HCT116 (cell line): ENCODE measurements at regions not wholly inside any gene's neighbourhood (a gene's known extent, or its start where the extent isn't known, plus 50 kb on each side); places are given as distances from the start of the nearest gene placed in this dataset.

Experiments used
- ATAC-seq: fragments of 200-7000 bp; cut with Tn5 transposase; 2 replicates; pipeline ENCODE4 v1.9.1; 2020; ENCODE audit warnings: mild to moderate bottlenecking, moderate library complexity
- BruUV-seq: library from RNA; stranded (reverse); fragments of 400-500 nt; replicated peaks from 2 replicates; lab custom pipeline; 2021; lab: Mats Ljungman, UMichigan
- CTCF ChIA-PET: fragments of 300-600 bp; sonication (Branson Sonifier 250); formaldehyde crosslinking; loops from one replicate; lab custom pipeline; 2021; ENCODE audit warnings: antibody characterized with exemption; lab: Charles Lee
- POLR2A ChIA-PET: fragments of 300-600, 350-600 bp; sonication (Branson Sonifier 250); formaldehyde crosslinking; loops from one replicate; lab custom pipeline; 2021; ENCODE audit warnings: antibody characterized with exemption; lab: Charles Lee
- RAD21 ChIA-PET, 2 experiments: fragments of 300-600 bp; sonication (Branson Sonifier 250); formaldehyde crosslinking; loops; one replicate each; lab custom pipeline; 2023; ENCODE audit warnings: low total read pairs in 2 of 2; ENCODE audit not compliant: uncharacterized antibody in 2 of 2, unreplicated experiment in 2 of 2, low non-redundant PET in 1 of 2; lab: Charles Lee
- DNase-seq: peaks from one replicate; pipeline ENCODE4 v3.0.0-alpha.2; 2010; ENCODE audit warnings: low read depth, low spot score
- H2AFZ ChIP-seq: fragments of 200-600 bp; shearing (Covaris generic), sonication (generic); 2 replicates; pipeline ENCODE4 v1.6.1; 2017; ENCODE audit warnings: low read depth, mixed run types, mixed read lengths, antibody characterized with exemption, low read length; ENCODE audit not compliant: poor library complexity, severe bottlenecking
- H3K27ac ChIP-seq: 2 replicates; pipeline ENCODE4 v1.5.1; 2012; ENCODE audit warnings: low read depth, low read length
- H3K27me3 ChIP-seq: fragments of 200-600 bp; sonication (generic); 2 replicates; pipeline ENCODE4 v1.6.1; 2016; ENCODE audit warnings: mixed run types, low read length, mixed read lengths; ENCODE audit not compliant: insufficient read depth
- H3K36me3 ChIP-seq, 2 experiments: fragments of 200-500 bp in 1 of 2; fragments of 200-600 bp in 1 of 2; sonication (Bioruptor generic) in 1 of 2; sonication (generic) in 1 of 2; 2 replicates each; pipeline versions ENCODE4 v1.5.1 to v1.6.1; 2014 to 2016; ENCODE audit warnings: low read length in 2 of 2, inconsistent platforms in 1 of 2, mixed read lengths in 1 of 2, mixed run types in 1 of 2; ENCODE audit not compliant: insufficient read depth in 2 of 2, control insufficient read depth in 1 of 2
- H3K4me1 ChIP-seq, 2 experiments: fragments of 200-600 bp in 1 of 2; sonication (generic) in 1 of 2; 2 replicates each; pipeline versions ENCODE4 v1.5.1 to v1.6.1; 2012 to 2017; ENCODE audit warnings: low read length in 2 of 2, inconsistent platforms in 1 of 2, mild to moderate bottlenecking in 1 of 2, mixed read lengths in 1 of 2, mixed run types in 1 of 2, moderate library complexity in 1 of 2; ENCODE audit not compliant: insufficient read depth in 2 of 2, control insufficient read depth in 1 of 2
- H3K4me2 ChIP-seq: fragments of 200-600 bp; sonication (generic); 2 replicates; pipeline ENCODE4 v1.6.1; 2017; ENCODE audit warnings: mixed run types, low read length, mixed read lengths
- H3K4me3 ChIP-seq, 2 experiments: fragments of 200-600 bp in 1 of 2; sonication (generic) in 1 of 2; replicated peaks in 1 of 2; 2 replicates each; pipeline ENCODE4 v1.5.1; 2011 to 2016; ENCODE audit warnings: low read length in 2 of 2, control low read depth in 1 of 2, low read depth in 1 of 2, mild to moderate bottlenecking in 1 of 2, mixed read lengths in 1 of 2, mixed run types in 1 of 2
- H3K79me2 ChIP-seq: fragments of 200-600 bp; sonication (generic); 2 replicates; pipeline ENCODE4 v1.6.1; 2017; ENCODE audit warnings: mild to moderate bottlenecking, mixed run types, low read length, moderate library complexity, mixed read lengths; ENCODE audit not compliant: insufficient read depth
- H3K9ac ChIP-seq: fragments of 200-600 bp; sonication (generic); 2 replicates; pipeline ENCODE4 v1.6.1; 2016; ENCODE audit warnings: low read length, mixed read lengths
- H3K9me2 ChIP-seq: fragments of 200-600 bp; sonication (generic), shearing (Covaris generic); 2 replicates; pipeline ENCODE4 v1.6.1; 2017; ENCODE audit warnings: mixed run types, mild to moderate bottlenecking, moderate library complexity; ENCODE audit not compliant: insufficient read depth
- H3K9me3 ChIP-seq, 2 experiments: fragments of 200-500 bp in 1 of 2; fragments of 200-600 bp in 1 of 2; sonication (Bioruptor generic) in 1 of 2; sonication (generic) in 1 of 2; 2 replicates each; pipeline ENCODE4 v1.6.1; 2014 to 2017; ENCODE audit warnings: low read length in 2 of 2, mixed read lengths in 2 of 2, inconsistent platforms in 1 of 2, low read depth in 1 of 2, mild to moderate bottlenecking in 1 of 2, mixed run types in 1 of 2, moderate library complexity in 1 of 2; ENCODE audit not compliant: control insufficient read depth in 1 of 2, insufficient read depth in 1 of 2
- H4K20me1 ChIP-seq: fragments of 200-600 bp; sonication (generic), shearing (Covaris generic); 2 replicates; pipeline ENCODE4 v1.6.1; 2017; ENCODE audit warnings: mixed run types, mild to moderate bottlenecking, moderate library complexity; ENCODE audit not compliant: insufficient read depth
- CBX3 ChIP-seq: IDR thresholded peaks from 2 replicates; pipeline ENCODE4 v1.6.1; 2012; ENCODE audit warnings: low read depth
- CEBPB ChIP-seq: IDR thresholded peaks from 2 replicates; pipeline ENCODE4 v1.6.1; 2012; ENCODE audit warnings: low read depth
- CTCF ChIP-seq, 3 experiments: fragments of 200-600 bp in 1 of 3; sonication (generic) in 1 of 3; IDR thresholded peaks in 2 of 3; conservative IDR thresholded peaks in 1 of 3; 2 replicates each; pipeline ENCODE4 v1.5.1; 2012 to 2017; ENCODE audit warnings: low read depth in 2 of 3, low read length in 2 of 3, antibody characterized with exemption in 1 of 3, borderline replicate concordance in 1 of 3, control low read depth in 1 of 3, mild to moderate bottlenecking in 1 of 3, mixed read lengths in 1 of 3, mixed run types in 1 of 3, moderate library complexity in 1 of 3; ENCODE audit not compliant: insufficient read depth in 1 of 3
- EGR1 ChIP-seq: IDR thresholded peaks from 2 replicates; pipeline ENCODE4 v1.6.1; 2012; ENCODE audit warnings: low read depth
- EZH2phosphoT487 ChIP-seq: fragments of 200-600 bp; IDR thresholded peaks from 2 replicates; pipeline ENCODE4 v1.6.1; 2018; ENCODE audit warnings: antibody characterized with exemption, borderline replicate concordance
- FOSL1 ChIP-seq: IDR thresholded peaks from 2 replicates; pipeline ENCODE4 v1.6.1; 2012; ENCODE audit warnings: low read depth
- JUND ChIP-seq: IDR thresholded peaks from 2 replicates; pipeline ENCODE4 v1.6.1; 2012
- POLR2A ChIP-seq: IDR thresholded peaks from 2 replicates; pipeline ENCODE4 v1.7.0; 2011; ENCODE audit warnings: borderline replicate concordance; ENCODE audit not compliant: insufficient read depth, insufficient read length; ENCODE audit errors: extremely low read depth
- REST ChIP-seq: IDR thresholded peaks from 2 replicates; pipeline ENCODE4 v1.6.1; 2012; ENCODE audit warnings: low read depth
- SIN3A ChIP-seq: IDR thresholded peaks from 2 replicates; pipeline ENCODE4 v1.6.1; 2012; ENCODE audit warnings: low read depth
- SP1 ChIP-seq: IDR thresholded peaks from 2 replicates; pipeline ENCODE4 v1.6.1; 2012; ENCODE audit warnings: low read depth
- YY1 ChIP-seq: IDR thresholded peaks from 2 replicates; pipeline ENCODE4 v1.6.1; 2011; ENCODE audit warnings: low read length, low read depth, moderate library complexity, mild to moderate bottlenecking; ENCODE audit not compliant: insufficient replicate concordance; ENCODE audit errors: extremely low read depth
- ZFX ChIP-seq: fragments of 450-650 bp; IDR thresholded peaks from 2 replicates; pipeline ENCODE4 v1.6.1; 2017
- ZNF274 ChIP-seq: fragments of 200-500 bp; sonication (Bioruptor generic); IDR thresholded peaks from 2 replicates; pipeline ENCODE4 v1.6.1; 2014; ENCODE audit warnings: mild to moderate bottlenecking, low read depth, low read length, inconsistent platforms
- intact Hi-C: fragments of 100-400 bp; cut with micrococcal nuclease; formaldehyde crosslinking; loops from 2 replicates; pipeline ENCODE4 v1.10.0; 2022

GRCh38 chrX:25175171-25175570 lies 159.4 kb upstream of the ARX start:
- no peaks in the 10 kb centered on the region for H3K36me3 ChIP-seq
- H3K9me3 ChIP-seq, result no peaks in the 10 kb centered on the region
- no peak for DNase-seq
- no peaks in the 10 kb centered on the region for H3K4me1 ChIP-seq
- H3K27me3 ChIP-seq, result peaks cover 13% of the 10 kb centered on the region
- POLR2A ChIA-PET, result no interaction called here
- BruUV-seq, result no TSS peak
- ATAC-seq, result no peak
- no peak for TF ChIP-seq ZNF274
- TF ChIP-seq CEBPB, result no peak
- TF ChIP-seq SIN3A, result no peak
- no peak for TF ChIP-seq REST
- no peak for TF ChIP-seq EZH2phosphoT487
- TF ChIP-seq CTCF (IDR thresholded peaks at IDR 0.05 in 2 of 3, conservative IDR thresholded peaks at IDR 0.05 in 1 of 3; ENCODE audit: borderline replicate concordance in 1 of 3, insufficient read depth in 1 of 3, low read depth in 2 of 3, low read length in 2 of 3), result no peak
- no peak for TF ChIP-seq SP1
- no peak for TF ChIP-seq YY1
- no peak for TF ChIP-seq POLR2A
- no peak for TF ChIP-seq CBX3
- TF ChIP-seq ZFX, result no peak
- no peak for TF ChIP-seq FOSL1
- TF ChIP-seq EGR1, result no peak
- no peak for TF ChIP-seq JUND
- intact Hi-C loops, result no loop called here
- RAD21 ChIA-PET, result no interaction called here
- CTCF ChIA-PET, result no interaction called here
- no peaks in the 10 kb centered on the region for H3K79me2 ChIP-seq
- H3K27ac ChIP-seq, result no peak overlapping the region
- H4K20me1 ChIP-seq, result no peaks in the 10 kb centered on the region
- no peak overlapping the region for H3K9ac ChIP-seq
- H3K9me2 ChIP-seq, result no peaks in the 10 kb centered on the region
- H3K4me3 ChIP-seq, result no peak overlapping the region
- no peak overlapping the region for H2AFZ ChIP-seq
- H3K4me2 ChIP-seq, result no peak overlapping the region
